Neural crest cell (in vitro differentiated cells): ENCODE measurements at regions not wholly inside any gene's neighbourhood (a gene's known extent, or its start where the extent isn't known, plus 50 kb on each side); places are given as distances from the start of the nearest gene placed in this dataset.
"Not testable (repeated sequence)": the region's sequence is repeated elsewhere in the genome, so short reads cannot be mapped to it uniquely, and the experiment has no call there.

Experiments used
- DNase-seq: peaks from one replicate; pipeline ENCODE4 v3.0.0; 2021; ENCODE audit warnings: low read depth, mixed read lengths, low spot score
- H3K27ac Mint-ChIP-seq: one replicate; pipeline ENCODE4 v1.8.0; 2021; ENCODE audit warnings: mild to moderate bottlenecking, mixed read lengths; ENCODE audit not compliant: unreplicated experiment
- H3K27me3 Mint-ChIP-seq: 2 replicates; pipeline ENCODE4 v1.8.0; 2021; ENCODE audit warnings: low read depth, mild to moderate bottlenecking, mixed read lengths
- H3K36me3 Mint-ChIP-seq: 2 replicates; pipeline ENCODE4 v1.8.0; 2021; ENCODE audit warnings: low read depth, mild to moderate bottlenecking, mixed read lengths
- H3K4me1 Mint-ChIP-seq: 2 replicates; pipeline ENCODE4 v1.8.0; 2021; ENCODE audit warnings: mixed read lengths
- H3K4me3 Mint-ChIP-seq: one replicate; pipeline ENCODE4 v1.8.0; 2021; ENCODE audit warnings: mild to moderate bottlenecking, mixed read lengths
- H3K9me3 Mint-ChIP-seq: 2 replicates; pipeline ENCODE4 v1.8.0; 2021; ENCODE audit warnings: mixed read lengths
- CTCF ChIP-seq: fragments of 200-600 bp; sonication (generic); conservative IDR thresholded peaks from 2 replicates; pipeline ENCODE4 v1.5.0; 2021; ENCODE audit warnings: antibody characterized with exemption, mild to moderate bottlenecking

GRCh38 chr9:102728946-102729345, 266.2 kb upstream of the CYLC2 start:
- peaks cover 3% of the 10 kb centered on the region for H3K27me3 Mint-ChIP-seq
- TF ChIP-seq CTCF = no peak
- no peak overlapping the region for H3K27ac Mint-ChIP-seq
- DNase-seq = no peak
- no peak overlapping the region for H3K4me3 Mint-ChIP-seq
- H3K9me3 Mint-ChIP-seq = peaks cover 8% of the 10 kb centered on the region
- H3K4me1 Mint-ChIP-seq = no peaks in the 10 kb centered on the region
- no peaks in the 10 kb centered on the region for H3K36me3 Mint-ChIP-seq

- no peak for DNase-seq
- H3K36me3 Mint-ChIP-seq = no peaks in the 10 kb centered on the region
- no peak for TF ChIP-seq CTCF
- H3K4me3 Mint-ChIP-seq = no peak overlapping the region
- H3K9me3 Mint-ChIP-seq = peaks cover 5% of the 10 kb centered on the region
- H3K27ac Mint-ChIP-seq = no peak overlapping the region
- H3K4me1 Mint-ChIP-seq = no peaks in the 10 kb centered on the region
- no peaks in the 10 kb centered on the region for H3K27me3 Mint-ChIP-seq
These were observed 280.9 kb upstream of the CYLC2 start for GRCh38 chr9:102714184-102714583.

- H3K27ac Mint-ChIP-seq, H3K4me3 Mint-ChIP-seq, H3K27me3 Mint-ChIP-seq, H3K9me3 Mint-ChIP-seq, H3K4me1 Mint-ChIP-seq, DNase-seq, H3K36me3 Mint-ChIP-seq: not testable (repeated sequence)
These were observed 282.2 kb upstream of the CYLC2 start for GRCh38 chr9:102712910-102713309.

- H3K9me3 Mint-ChIP-seq = peaks cover 10% of the 10 kb centered on the region
- no peak overlapping the region for H3K27ac Mint-ChIP-seq
- no peak for DNase-seq
- no peak overlapping the region for H3K4me3 Mint-ChIP-seq
- H3K36me3 Mint-ChIP-seq = no peaks in the 10 kb centered on the region
- no peak for TF ChIP-seq CTCF
- H3K4me1 Mint-ChIP-seq = no peaks in the 10 kb centered on the region
- H3K27me3 Mint-ChIP-seq = no peaks in the 10 kb centered on the region
These were observed 294.2 kb upstream of the CYLC2 start for GRCh38 chr9:102700936-102701335.

GRCh38 chr9:102669220-102669619, 325.9 kb upstream of the CYLC2 start:
- Mint-ChIP-seq H3K27ac (no peak overlapping the region), H3K4me3 (no peak overlapping the region), H3K9me3 (no peaks in the 10 kb centered on the region), H3K27me3 (no peaks in the 10 kb centered on the region), H3K36me3 (no peaks in the 10 kb centered on the region), H3K4me1 (no peaks in the 10 kb centered on the region)
- no peak for DNase-seq
- no peak for TF ChIP-seq CTCF

GRCh38 chr9:102652471-102652870, 342.7 kb upstream of the CYLC2 start:
- Mint-ChIP-seq H3K27ac (no peak overlapping the region), H3K36me3 (no peaks in the 10 kb centered on the region), H3K4me3 (no peak overlapping the region), H3K27me3 (no peaks in the 10 kb centered on the region), H3K9me3 (no peaks in the 10 kb centered on the region), H3K4me1 (no peaks in the 10 kb centered on the region)
- no peak for TF ChIP-seq CTCF
- DNase-seq = no peak
